NCI-H2196 treated with DMSO at 0.1 percent for 48 hours (cell line): ENCODE measurements at regions not wholly inside any gene's neighbourhood (a gene's known extent, or its start where the extent isn't known, plus 50 kb on each side); places are given as distances from the start of the nearest gene placed in this dataset.
"Not testable (repeated sequence)": the region's sequence is repeated elsewhere in the genome, so short reads cannot be mapped to it uniquely, and the experiment has no call there.

Experiments
- DNase-seq: peaks from one replicate; lab custom pipeline; 2025; ENCODE audit not compliant: unreplicated experiment; lab: John Stamatoyannopoulos, UW

DNA sequence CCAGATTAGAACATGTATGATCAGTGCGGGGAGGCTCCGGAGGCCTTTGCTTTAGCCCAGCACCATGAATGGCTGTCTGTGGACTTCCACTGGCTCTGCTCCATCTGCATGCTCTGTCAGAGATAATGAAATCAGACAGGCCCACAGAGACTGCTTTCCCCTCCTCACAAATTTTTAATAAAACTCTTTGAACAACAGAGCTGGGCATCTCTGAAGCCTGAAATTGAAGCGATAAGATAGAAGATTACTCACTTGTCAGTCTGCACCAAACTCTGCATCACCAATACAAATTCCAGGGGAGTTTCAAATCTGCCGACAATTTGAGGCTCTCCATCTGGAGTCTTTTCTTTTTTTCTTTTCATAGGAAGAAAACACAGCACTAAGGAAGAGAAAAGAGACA, 110.0 kb downstream of the DYRK2 start:
- DNase-seq = no peak

DNA sequence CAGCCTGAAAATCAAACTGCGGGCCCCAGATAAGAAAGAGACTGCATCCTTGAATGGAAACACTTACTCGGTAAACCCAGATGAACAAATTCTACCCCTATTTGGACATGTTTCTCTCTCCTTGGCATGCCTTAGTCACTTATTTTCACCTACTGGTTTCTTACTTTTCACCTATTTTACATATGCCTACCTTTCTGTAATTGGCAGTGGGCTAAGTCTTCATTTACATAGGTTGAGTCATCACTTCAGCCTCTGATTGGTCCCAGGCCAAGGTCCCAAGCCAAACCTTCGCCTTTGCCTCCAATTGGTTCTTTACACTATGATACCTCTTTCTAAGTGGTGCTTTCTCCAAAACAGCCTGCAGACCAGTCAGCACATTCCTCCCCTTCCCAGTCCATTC, 111.3 kb downstream of the DYRK2 start:
- no peak for DNase-seq

DNA sequence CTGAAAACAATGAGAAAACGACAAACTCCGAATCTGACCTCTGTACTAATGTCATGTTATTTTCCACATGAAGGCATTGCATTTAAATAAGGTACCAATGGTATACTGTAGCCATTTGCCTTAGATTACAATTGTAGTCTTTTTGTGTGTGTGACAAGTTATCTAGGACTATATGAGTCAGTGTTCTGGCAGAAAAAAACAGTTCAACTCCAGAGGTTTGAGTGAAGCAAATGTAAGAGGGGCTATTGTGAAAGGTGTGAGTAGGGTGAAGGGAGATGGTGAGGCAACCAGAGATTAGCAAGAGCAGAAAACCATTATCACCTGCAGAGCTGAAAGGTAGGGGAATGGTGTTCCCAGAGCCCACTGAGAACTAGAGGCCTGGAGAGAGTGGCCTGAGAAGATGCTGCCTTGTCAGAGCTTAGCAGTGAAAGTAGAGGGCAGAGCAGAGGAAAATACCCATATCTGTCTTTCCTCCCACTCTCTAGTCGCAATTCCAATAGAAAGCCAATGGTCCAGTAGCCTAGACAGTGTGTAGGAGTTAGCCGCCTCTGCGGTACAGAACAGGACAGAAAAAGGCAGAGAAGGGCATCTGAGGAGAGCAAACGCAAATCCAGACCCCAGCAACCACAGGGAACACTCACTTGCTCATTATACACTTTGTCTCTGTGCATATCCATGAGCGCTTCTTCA, 112.2 kb downstream of the DYRK2 start:
- no peak for DNase-seq

- DNase-seq = no peak
Observed at GRCh38 chr12:67761566-67761965, 113.0 kb downstream of the DYRK2 start.

DNA sequence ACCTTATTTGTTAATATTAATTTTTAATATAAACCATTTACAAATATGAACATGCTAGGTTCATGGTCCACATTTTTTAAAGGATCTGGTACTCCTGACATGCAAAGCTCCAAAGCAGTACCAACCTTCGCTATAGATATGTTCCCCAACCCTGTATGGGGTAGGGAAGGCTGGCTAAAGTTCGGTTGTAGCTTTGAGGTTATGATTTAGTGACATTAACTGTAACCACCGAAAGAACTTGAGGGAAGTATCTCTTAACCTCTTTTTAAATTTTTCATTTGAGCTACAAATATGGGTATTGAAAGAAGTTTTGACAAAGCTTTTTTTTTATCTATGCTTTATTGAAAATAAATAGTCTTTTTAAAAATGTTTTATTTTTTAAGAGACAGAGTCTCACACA, 115.5 kb downstream of the DYRK2 start:
- no peak for DNase-seq

- DNase-seq = peak; percentile 5
Observed at GRCh38 chr12:67764946-67765619, 116.5 kb downstream of the DYRK2 start.

DNA sequence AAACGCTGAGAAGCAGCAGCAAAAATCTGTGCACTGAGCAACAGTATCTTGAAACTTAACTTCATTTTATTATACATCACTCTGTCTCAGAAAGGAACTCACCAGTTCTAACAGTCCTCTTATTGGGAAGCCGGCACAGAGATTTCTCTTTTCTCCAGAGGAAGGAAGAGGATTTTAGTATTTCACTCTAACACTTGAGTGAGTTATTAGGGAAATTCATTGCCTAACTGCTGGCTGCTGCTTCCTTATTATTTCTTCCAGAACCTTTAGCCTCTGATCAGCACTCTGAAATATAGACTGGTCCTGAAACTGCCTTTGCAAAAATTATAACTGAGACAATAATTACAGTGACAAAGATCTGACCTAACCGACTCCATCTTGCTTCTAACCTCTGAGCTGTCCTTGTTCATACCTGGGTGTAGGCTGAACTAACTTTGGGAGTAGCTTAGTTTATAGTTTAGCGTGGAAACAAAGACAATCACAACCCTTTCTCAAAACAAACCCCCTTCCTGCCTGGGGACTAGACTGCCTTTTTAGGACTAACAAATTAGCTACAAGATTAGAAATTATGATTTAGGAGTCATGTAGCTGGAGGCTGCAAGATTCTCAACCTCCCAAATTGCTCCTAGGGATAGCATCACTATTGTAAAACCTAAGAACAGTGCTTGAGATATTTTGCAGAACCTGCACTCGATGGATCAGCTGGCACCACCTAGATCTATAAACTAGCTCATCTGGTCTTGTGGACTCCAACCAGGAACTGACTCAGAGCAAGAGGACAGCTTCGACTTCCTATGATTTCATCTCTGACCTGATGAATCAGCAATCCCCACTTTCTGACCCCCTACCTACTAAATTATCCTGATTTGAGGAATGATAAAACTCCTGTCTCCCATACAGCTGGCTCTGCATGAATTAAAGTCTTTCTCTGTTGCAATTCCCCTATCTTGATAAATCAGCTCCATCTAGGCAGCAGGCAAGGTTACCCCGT, 117.5 kb downstream of the DYRK2 start:
- no peak for DNase-seq

- DNase-seq = no peak
Observed at GRCh38 chr12:67772267-67773169, 124.0 kb downstream of the DYRK2 start.

DNA sequence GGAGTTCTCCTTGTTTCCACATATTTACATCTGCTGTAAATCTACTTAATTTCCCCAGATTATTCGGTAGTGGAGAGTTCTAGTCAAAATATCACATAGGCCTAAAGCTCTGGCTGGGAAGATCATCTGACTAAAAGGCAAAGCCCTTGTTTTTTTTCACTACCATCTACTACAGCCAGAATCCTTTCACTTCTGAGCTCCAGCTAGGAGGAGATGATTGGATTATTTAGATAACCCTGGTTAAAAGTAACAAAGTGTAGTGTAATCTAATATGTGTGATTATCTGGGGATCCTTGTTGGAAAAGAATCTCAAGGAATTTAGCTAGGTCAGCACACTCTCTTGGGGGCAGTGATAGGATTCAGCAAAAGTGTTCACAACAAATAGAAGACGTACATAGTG, 125.4 kb downstream of the DYRK2 start:
- DNase-seq = no peak

- DNase-seq = no peak
Observed at GRCh38 chr12:67774983-67775587, 126.5 kb downstream of the DYRK2 start.

- no peak for DNase-seq
Observed at GRCh38 chr12:67780580-67781084, 132.1 kb downstream of the DYRK2 start.

DNA sequence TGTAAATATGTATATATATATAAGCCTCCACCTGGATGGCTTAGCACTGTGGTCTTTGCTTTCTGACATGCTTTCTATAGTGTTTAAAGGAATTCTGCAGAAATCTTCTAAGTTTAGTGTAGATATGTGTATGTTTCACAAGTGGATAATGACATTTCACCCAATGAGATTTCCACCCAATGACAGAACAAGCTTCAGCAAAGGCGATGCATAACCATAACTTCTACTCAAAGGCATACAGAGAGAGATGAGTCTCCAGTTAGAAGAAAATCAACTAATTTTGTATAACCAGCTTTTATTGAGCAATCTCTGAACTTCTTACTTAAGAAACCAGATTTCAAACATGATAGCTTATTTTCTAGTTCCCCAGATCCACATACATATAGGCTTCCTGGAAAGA, 134.0 kb downstream of the DYRK2 start:
- DNase-seq = no peak

GRCh38 chr12:67783393-67783792, 134.8 kb downstream of the DYRK2 start:
- no peak for DNase-seq

- no peak for DNase-seq
Observed at GRCh38 chr12:67784831-67785230, 136.3 kb downstream of the DYRK2 start.

DNA sequence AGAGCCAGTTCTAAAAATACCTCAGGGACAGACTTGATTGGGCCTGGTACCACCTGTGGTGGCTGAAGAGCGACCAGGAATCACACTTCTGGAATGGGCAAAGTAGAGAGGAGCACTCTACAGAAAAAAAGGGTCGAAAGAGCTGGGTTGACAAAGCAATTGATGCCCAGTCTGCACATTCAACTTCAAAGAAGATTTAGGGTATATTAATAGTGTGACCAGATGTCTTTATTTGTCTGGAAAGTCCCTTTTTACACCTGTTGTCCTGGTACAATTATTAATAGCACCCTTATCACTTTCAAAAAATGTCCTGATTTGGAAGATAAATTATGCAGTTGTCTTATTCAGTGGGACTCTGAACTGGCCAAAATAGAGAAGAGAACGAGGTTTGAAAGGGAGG, 137.5 kb downstream of the DYRK2 start:
- no peak for DNase-seq

GRCh38 chr12:67788118-67788517, 139.6 kb downstream of the DYRK2 start:
- DNase-seq = no peak

GRCh38 chr12:67789266-67789665, 140.7 kb downstream of the DYRK2 start:
- DNase-seq = no peak

DNA sequence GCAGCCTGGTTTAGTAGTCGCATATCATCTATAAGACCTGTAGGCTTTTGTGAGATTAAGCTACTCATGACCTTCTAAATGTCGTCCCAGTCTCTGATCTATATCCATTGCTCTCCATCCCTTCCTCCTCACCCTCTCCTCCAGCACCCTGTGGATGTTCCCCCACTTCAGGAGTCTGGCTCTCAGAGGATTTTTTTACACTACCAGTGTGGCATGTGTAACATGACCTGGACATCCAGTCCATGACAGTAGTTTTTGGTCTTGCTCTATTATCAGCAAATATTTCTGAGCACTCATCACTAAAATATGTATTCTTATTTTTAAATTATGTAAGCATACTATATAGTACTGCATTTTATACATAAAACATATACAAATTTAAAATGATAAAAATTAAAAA, 142.1 kb downstream of the DYRK2 start:
- no peak for DNase-seq

DNA sequence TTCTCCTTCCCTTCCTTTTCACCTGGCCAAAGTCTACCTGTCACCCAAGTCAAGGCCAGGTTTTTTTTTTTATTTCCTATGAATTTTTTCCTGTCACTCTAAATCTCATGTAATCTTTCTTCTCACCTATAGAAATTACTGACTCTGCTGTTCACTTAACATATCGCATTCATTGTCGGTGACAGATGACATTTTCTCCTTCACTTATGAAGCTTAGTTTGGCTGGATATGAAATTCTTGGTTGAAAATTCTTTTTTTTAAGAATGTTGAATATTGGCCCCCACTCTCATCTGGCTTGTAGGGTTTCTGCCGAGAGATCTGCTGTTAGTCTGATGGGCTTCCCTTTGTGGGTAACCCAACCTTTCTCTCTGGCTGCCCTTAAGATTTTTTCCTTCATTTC, 142.8 kb downstream of the DYRK2 start:
- not testable (repeated sequence) for DNase-seq

- DNase-seq = no peak
Observed at GRCh38 chr12:67792185-67792584, 143.6 kb downstream of the DYRK2 start.
